ENCODE measurements at regions not wholly inside any gene's neighbourhood (a gene's known extent, or its start where the extent isn't known, plus 50 kb on each side); places are given as distances from the start of the nearest gene placed in this dataset.
A peak's percentile ranks its signal among the peaks of the same experiment; 100 is the strongest.

DNA sequence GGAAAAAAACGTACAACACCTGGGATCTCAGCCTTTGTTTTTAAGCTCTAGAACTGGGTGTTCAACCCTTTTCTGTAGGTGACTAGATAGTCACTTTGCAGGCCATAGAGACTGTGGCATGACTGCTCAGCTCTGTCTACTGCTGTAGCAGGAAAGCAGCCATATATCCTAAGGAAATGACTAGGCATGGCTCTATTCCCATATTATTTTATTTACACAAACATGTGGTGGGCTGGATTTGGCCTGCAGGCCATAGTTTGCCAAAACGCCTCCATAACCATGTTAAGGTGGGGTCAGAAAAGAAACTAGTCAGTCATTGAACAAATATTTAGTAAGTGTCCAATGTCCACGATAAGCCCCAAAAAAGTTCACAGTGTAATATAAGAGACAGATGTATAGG is 452.5 kb downstream of the MCTP2 start:
- no peak for DNase-seq

GRCh38 chr15:94691169-94691568 is 459.8 kb downstream of the MCTP2 start:
- DNase-seq = no peak

GRCh38 chr15:94692710-94693109 is 461.3 kb downstream of the MCTP2 start:
- no peak for DNase-seq

DNA sequence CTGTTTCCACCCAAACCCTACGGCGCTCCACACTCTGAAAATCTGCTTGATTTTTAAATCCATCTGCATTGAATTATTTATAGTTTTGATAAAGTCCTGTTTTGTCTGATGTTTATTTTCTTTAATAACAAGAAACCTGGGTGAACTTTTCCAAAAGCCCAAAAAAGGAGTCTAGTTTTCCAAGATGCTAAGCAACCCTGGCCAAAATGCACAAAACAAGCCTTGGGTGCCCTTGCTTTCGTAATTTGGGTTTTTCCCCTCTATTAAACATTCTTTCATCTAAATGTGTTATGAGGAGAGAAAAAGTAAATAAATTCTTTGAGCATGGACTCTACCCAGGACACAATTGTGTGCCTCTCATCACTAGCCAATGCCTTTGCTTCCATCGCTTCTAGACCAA is 468.9 kb downstream of the MCTP2 start:
- peak; percentile 45 for DNase-seq

GRCh38 chr15:94701281-94701985 is 470.1 kb downstream of the MCTP2 start:
- DNase-seq = no peak

DNA sequence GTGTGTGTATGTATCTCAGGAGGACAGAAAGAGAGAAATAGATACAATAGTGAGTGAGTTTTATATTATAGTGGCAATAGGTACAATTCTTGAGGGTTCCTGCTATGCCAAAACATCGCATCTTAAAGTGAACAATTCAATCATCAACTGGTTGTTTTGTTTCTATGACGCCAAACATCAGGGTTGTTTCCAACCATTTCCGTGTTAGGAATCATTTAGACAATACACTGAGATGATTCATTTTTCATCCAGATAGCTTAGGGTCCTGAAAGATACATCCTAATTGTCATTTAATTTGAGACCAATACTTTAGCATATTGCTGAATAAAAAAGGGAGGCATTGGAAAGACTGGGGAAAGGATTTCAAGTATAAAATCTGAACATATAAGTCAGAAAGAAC is 472.2 kb downstream of the MCTP2 start:
- no peak for DNase-seq

DNA sequence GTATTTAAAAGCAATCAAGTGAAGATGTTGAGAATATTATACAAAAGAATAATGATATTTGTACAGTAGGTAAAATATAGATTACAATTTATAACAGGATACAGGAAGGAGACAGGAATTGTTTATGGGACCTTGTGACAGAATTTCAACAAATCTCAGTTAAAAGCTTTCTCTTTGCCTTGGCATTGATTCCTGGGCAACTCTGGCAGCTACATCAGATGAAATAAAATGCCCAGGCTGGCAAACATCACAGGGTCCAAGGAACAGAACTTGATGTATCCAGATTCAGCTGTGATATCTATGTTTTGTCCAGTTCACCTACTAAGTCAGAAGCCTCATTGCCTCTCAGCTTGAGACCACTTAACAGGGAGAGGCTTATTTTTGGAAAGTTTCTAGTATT is 473.1 kb downstream of the MCTP2 start:
- no peak for DNase-seq

GRCh38 chr15:94704946-94705345 is 473.6 kb downstream of the MCTP2 start:
- DNase-seq = no peak

DNA sequence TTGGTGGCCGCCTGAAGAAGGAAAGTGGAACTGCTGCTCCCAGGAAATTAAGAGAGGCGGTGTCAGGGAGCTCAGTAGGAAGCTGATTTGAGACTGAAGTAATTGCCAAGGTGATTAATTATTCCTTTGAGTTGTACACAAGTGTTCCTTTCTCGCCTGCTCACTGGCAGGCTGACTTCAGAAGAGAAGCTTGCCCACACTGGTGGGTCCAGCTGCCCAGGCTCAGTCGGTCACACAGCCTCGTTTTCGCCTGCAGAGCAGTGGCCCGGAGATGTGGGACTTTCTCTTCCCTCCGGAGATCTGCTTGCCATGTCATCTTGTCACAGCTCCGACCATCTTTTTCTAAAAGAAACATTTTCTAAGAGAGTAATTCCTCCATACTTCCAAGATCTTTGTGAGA is 478.0 kb downstream of the MCTP2 start:
- DNase-seq = no peak

DNA sequence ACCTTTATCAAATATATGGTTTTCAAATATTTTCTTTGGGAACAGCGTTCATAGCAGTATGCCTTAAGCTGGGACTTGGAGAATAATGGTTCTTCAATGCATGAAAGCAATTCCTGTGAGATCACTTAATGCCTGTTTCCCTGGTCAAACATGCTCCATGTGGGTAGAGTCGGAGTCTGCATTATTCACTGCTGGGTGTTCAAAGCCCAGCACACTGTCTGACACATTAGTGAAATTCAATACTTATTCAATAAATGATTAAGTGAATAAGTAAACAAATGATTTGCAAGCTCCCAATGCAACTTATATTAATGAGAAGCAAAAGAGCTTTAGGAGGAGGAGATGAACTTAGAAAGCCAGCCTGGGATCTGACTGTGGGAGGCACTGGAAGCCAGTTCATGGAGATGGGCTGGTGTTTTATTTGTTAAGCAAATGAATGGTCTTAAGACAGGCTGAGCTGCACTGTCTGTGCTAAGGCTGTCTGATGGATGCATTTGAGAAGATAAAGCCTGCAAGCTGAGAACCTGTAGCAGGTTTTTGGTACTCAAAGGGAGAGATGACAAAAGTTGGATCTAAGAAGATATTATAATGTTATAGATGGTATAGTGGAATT is 490.8 kb downstream of the MCTP2 start:
- no peak for DNase-seq

- no peak for DNase-seq
Observed at GRCh38 chr15:94723801-94724200, 492.4 kb downstream of the MCTP2 start.

DNA sequence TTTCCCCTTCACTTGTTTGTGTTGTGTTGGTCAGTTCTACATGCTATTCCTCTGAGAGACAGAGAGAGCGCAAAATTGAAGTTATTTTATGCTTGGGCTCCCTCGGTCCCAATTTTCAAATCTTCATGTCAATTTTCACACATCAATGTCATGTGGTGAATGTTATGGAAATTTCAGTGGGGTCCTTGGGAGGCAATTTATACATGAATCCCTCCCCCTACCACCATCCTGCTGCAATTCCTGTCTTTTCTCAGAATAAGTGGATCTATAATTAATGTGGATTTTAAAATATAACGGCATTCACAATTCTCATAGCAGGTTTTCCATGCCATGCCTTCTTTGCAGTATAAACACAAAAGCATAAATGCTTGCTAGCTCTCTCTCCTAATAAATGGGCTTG is 499.9 kb downstream of the MCTP2 start:
- peak; percentile 52 for DNase-seq

- no peak for DNase-seq
Observed at GRCh38 chr15:94734460-94734859, 503.1 kb downstream of the MCTP2 start.

DNA sequence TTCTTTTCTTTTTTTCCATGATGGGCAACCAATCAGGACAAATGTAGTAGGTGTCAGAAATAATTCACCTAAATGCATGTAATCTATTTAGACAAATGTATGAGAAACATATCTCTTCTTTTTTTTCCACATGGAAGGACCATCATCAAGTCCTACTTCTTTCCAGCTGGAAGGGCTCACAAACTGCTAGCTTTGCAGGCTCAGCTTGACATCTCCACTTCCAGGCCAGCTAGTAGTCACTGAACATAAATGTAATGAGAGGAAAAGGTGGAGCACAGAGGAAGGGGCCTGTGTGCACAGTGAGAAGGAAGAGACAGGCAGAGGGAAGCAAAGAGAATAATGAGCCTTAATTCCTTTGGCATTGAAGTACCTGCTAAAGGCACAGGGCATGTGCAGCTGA is 504.9 kb downstream of the MCTP2 start:
- peak; percentile 29 for DNase-seq

DNA sequence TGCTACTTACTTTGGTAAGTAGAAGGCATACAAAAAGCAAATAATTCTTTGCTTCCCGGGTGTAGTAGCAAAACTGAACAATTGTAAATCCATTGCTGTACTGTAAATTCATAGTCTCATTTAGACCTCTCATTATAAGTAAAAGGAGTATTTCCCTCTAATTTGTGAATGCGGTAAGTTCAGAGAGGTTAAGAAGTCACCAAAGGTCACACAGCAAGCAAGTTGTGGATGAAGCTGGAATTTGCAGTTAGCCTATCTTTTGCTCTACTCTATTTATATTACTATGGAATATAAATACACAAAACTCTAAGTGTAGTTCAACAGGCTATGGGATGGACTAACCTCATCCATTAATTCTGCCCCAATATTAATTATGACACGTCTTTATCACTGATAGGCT is 508.3 kb downstream of the MCTP2 start:
- DNase-seq = no peak

DNA sequence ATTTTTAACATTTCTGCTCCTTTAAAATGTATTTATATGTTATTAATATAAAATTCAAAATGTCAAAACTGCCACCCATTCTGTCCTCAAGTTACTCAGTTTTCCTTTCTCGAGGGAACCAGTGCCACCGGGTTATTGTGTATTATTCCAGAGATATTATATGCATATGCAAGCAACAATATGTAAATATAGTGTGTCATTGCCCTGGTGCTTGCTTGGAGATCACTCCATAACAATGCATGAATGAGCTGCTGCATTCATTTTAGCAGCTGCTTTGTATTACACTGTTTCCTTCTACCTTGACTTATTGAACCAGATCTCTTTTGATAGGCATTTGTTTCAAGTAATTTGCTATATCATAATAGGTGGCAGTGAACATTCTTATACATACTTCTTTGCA is 509.1 kb downstream of the MCTP2 start:
- no peak for DNase-seq

DNA sequence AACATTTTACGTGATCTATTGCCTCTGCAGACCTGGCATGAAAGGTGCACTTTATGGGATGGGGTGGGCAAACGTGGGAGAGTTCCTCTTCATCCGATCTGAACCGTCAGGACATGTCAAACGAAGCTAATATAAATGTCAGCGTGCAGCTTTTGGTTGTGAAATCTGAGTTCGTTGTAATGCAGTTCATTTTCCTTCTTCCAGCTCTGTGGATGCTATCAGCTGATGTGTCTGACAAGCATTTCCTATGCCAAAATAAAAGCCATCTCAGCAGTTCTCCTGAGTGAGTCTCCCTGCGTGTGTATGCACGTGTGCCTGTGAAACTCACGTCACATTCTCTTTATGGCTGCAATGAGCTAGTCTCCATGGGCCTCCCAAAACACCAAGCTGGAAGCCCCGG is 512.3 kb downstream of the MCTP2 start:
- DNase-seq = peak; percentile 33

- DNase-seq = no peak
Observed at GRCh38 chr15:94744080-94744793, 512.9 kb downstream of the MCTP2 start.

GRCh38 chr15:94745371-94745770 is 514.0 kb downstream of the MCTP2 start:
- no peak for DNase-seq

- no peak for DNase-seq
Observed at GRCh38 chr15:94747510-94747909, 516.1 kb downstream of the MCTP2 start.

DNA sequence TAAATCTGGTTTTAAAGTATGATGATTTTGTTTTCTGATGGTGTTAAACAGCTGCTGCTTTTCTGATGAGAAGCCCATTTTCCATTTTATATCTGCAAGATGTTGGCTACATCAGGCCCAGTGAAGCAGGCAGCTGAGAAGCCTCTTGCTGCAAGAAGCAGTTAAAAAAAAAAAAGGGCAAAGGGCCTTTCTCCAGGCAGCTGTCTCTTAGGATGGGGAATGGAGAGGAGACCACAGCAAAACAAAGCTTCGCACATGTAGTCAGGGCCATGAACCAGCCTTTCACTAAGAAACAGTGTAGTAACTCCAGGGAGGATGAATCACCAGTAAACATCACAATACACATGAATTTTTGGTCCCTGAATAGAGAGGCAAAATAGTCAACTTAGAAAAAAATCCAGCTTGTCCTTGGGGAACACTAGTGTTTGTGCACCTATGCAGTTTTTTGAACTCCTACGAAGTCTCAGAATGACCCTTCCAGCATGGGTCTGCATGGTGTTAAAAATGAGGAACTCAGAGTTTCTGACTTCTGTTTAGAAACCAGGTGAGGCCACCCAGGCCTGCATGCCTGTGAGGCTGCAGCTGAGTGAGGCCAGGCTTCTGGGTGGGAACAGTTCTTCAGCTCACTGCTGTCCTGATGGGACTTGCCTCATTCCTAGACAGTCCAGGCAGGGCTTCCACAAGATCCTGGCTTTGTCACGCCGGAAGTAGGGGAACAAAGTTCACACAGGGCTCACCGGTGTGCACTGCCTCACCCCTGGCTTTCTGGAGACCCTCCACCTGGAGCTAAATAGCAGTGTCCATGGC is 518.7 kb downstream of the MCTP2 start:
- no peak for DNase-seq

GRCh38 chr15:94760348-94760747 is 529.0 kb downstream of the MCTP2 start:
- no peak for DNase-seq

DNA sequence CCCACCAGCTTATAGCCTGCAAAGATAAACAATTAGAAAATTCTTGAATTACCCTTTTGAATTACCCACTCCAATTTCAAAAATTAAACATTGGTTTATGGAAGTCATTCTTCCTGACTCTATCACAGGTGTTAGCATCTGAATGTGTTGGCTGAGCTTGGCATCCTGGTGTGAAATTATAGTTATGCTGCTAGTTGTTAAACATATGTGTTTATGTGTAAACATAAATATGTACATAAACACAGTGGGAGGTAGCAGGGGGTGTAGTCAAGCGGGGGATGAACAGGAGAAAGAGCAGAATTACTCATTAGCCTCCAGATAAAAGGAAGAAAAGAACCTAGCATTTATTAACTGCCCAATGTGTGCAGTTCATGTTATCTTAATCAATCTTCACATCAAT is 530.2 kb downstream of the MCTP2 start:
- DNase-seq = no peak
